SU-DHL-6 (cell line): ENCODE measurements at regions not wholly inside any gene's neighbourhood (a gene's known extent, or its start where the extent isn't known, plus 50 kb on each side); places are given as distances from the start of the nearest gene placed in this dataset.

Experiments
- H2AFZ ChIP-seq: fragments of 200-600 bp; sonication (generic); 2 replicates; pipeline ENCODE4 v1.6.1; 2014; ENCODE audit warnings: low read depth, mild to moderate bottlenecking, moderate library complexity, mixed read lengths, antibody characterized with exemption, low read length; ENCODE audit not compliant: severe bottlenecking
- H3F3A ChIP-seq: fragments of 200-600 bp; shearing (Covaris generic); 2 replicates; pipeline ENCODE4 v1.6.0; 2016; ENCODE audit warnings: antibody characterized with exemption, mild to moderate bottlenecking; ENCODE audit not compliant: insufficient read depth
- H3K27ac ChIP-seq: fragments of 200-600 bp; sonication (generic); 2 replicates; pipeline ENCODE4 v1.5.1; 2016; ENCODE audit warnings: low read depth, mild to moderate bottlenecking, low read length, moderate library complexity, mixed read lengths
- H3K27me3 ChIP-seq: fragments of 200-600 bp; sonication (generic), shearing (Covaris generic); 2 replicates; pipeline ENCODE4 v1.6.0; 2014; ENCODE audit warnings: mild to moderate bottlenecking, low read length
- H3K36me3 ChIP-seq: fragments of 200-600 bp; sonication (generic); 2 replicates; pipeline ENCODE4 v1.6.1; 2014; ENCODE audit warnings: mild to moderate bottlenecking, low read length, mixed read lengths
- H3K4me2 ChIP-seq: fragments of 300-600, 200-600 bp; shearing (Covaris generic), sonication (generic); 2 replicates; pipeline ENCODE4 v1.6.0; 2014; ENCODE audit warnings: low read length, low read depth, mild to moderate bottlenecking; ENCODE audit not compliant: poor library complexity, severe bottlenecking
- H3K4me3 ChIP-seq: fragments of 200-600 bp; sonication (generic); 2 replicates; pipeline ENCODE4 v1.5.1; 2014; ENCODE audit warnings: antibody characterized with exemption, low read length, mild to moderate bottlenecking, mixed read lengths; ENCODE audit not compliant: insufficient read depth, poor library complexity, severe bottlenecking
- H3K79me2 ChIP-seq: fragments of 200-600 bp; sonication (generic); 2 replicates; pipeline ENCODE4 v1.6.1; 2014; ENCODE audit warnings: mild to moderate bottlenecking, low read length, moderate library complexity; ENCODE audit not compliant: insufficient read depth
- H3K9ac ChIP-seq: fragments of 200-600 bp; sonication (generic); 2 replicates; pipeline ENCODE4 v1.7.0; 2014; ENCODE audit warnings: mild to moderate bottlenecking, low read length
- H3K9me2 ChIP-seq: fragments of 200-600 bp; sonication (generic); replicated peaks from 2 replicates; pipeline ENCODE4 v1.6.1; 2014; ENCODE audit warnings: low read length; ENCODE audit not compliant: insufficient read depth
- H3K9me3 ChIP-seq: fragments of 200-600 bp; sonication (generic); 2 replicates; pipeline ENCODE4 v1.6.1; 2014; ENCODE audit warnings: low read length, mixed read lengths; ENCODE audit not compliant: insufficient read depth
- H4K20me1 ChIP-seq: fragments of 200-600 bp; sonication (generic); 2 replicates; pipeline ENCODE4 v1.6.1; 2014; ENCODE audit warnings: low read depth, mild to moderate bottlenecking, antibody characterized with exemption, low read length, moderate library complexity, mixed read lengths
- CTCF ChIP-seq: fragments of 200-600 bp; sonication (generic); IDR thresholded peaks from one replicate; pipeline ENCODE4 v1.5.1; 2017; ENCODE audit warnings: antibody characterized with exemption, mild to moderate bottlenecking, low read length, moderate library complexity; ENCODE audit not compliant: insufficient read depth, poor library complexity, severe bottlenecking
- EZH2phosphoT487 ChIP-seq: fragments of 200-600 bp; sonication (generic), shearing (Covaris generic); conservative IDR thresholded peaks from 2 replicates; pipeline ENCODE4 v1.6.1; 2018; ENCODE audit warnings: mild to moderate bottlenecking, antibody characterized with exemption, low read length, moderate library complexity, mixed read lengths

DNA sequence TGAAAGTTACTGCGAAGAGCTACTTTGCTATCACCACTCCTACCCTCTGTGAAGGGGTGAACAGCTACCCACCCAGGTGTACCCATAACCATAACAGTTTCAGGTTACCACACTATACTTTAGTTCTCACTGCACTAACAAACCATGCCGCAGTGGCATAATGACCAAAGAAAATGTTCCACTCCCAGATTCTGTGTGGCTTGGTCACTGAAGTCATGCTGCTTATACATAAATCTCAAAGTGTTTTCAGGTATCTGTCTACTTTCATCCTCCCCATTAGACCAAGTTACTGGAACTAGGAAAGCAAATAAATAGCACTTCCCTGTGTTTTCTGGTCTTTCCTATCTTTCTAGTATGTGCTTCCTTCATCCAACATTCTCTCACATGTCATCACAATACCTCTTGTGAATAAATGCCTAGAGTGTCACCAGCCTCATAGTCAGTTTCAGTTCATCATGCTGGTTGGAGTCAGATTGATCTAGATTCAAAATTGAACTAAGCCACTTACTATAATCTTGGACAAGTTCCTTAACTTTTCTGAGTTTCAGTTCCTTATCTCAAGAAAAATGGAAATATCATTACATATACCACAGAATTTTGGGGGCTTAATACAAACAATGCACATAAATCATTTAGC lies 293.6 kb downstream of the FSIP2 start:
- no peaks in the 10 kb centered on the region for H3F3A ChIP-seq
- H4K20me1 ChIP-seq: no peaks in the 10 kb centered on the region
- H3K79me2 ChIP-seq: no peaks in the 10 kb centered on the region
- no peak overlapping the region for H3K27ac ChIP-seq
- no peak overlapping the region for H3K4me3 ChIP-seq
- no peak overlapping the region for H3K4me2 ChIP-seq
- no peaks in the 10 kb centered on the region for H3K9me2 ChIP-seq
- no peak overlapping the region for H3K9ac ChIP-seq
- no peak for TF ChIP-seq EZH2phosphoT487
- TF ChIP-seq CTCF: no peak
- no peaks in the 10 kb centered on the region for H3K36me3 ChIP-seq
- no peak overlapping the region for H2AFZ ChIP-seq
- no peaks in the 10 kb centered on the region for H3K9me3 ChIP-seq
- no peaks in the 10 kb centered on the region for H3K27me3 ChIP-seq

DNA sequence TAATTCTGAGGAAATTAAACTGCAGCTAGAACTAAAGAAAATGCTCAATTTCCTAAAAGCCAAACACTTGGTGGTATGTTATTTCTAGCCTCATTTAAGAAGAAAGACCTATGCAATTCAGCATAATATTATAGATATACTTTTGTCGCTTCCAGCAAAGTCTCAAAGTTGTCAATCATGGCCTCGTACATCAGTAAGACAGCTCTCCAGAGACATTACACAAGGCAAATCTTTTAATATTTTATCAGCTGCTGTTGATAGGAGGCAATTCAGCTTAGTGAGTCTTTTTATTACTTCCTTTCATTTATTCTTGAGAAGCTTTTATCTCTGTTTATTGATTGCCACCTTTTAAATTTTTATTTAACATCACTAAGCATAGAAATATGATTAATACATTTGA lies 294.3 kb downstream of the FSIP2 start:
- TF ChIP-seq EZH2phosphoT487 (no peak), CTCF (no peak)
- H3K79me2 ChIP-seq: no peaks in the 10 kb centered on the region
- H4K20me1 ChIP-seq: no peaks in the 10 kb centered on the region
- no peak overlapping the region for H3K27ac ChIP-seq
- H3K4me3 ChIP-seq: no peak overlapping the region
- no peak overlapping the region for H2AFZ ChIP-seq
- H3K4me2 ChIP-seq: no peak overlapping the region
- H3K36me3 ChIP-seq: no peaks in the 10 kb centered on the region
- no peaks in the 10 kb centered on the region for H3K27me3 ChIP-seq
- H3K9ac ChIP-seq: no peak overlapping the region
- no peaks in the 10 kb centered on the region for H3K9me3 ChIP-seq
- H3K9me2 ChIP-seq: no peaks in the 10 kb centered on the region
- H3F3A ChIP-seq: no peaks in the 10 kb centered on the region

DNA sequence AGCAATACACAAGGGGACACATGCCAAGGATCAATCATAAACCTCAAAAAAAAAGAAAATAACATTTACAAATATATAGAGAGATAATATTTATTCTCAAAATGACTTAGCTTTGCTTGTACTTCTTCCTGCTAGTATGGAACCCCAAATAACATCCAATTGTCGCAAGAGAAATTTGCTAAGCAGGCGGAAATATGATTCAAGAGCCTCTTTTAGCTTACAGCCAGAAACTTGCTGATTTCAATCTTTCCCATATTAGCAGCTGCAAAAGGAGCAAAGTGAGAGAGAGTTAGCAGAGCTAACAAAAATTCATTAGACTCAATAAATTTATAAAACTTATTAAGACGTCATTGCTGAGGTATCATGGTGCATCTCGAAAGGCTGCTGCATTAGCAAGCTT lies 294.9 kb downstream of the FSIP2 start:
- Histone ChIP-seq H3F3A (no peaks in the 10 kb centered on the region), H3K4me3 (no peak overlapping the region), H3K79me2 (no peaks in the 10 kb centered on the region), H4K20me1 (no peaks in the 10 kb centered on the region), H3K27ac (no peak overlapping the region), H3K36me3 (no peaks in the 10 kb centered on the region), H3K9me3 (no peaks in the 10 kb centered on the region), H2AFZ (no peak overlapping the region), H3K9me2 (no peaks in the 10 kb centered on the region), H3K4me2 (no peak overlapping the region), H3K27me3 (no peaks in the 10 kb centered on the region), H3K9ac (no peak overlapping the region)
- TF ChIP-seq EZH2phosphoT487 (no peak), CTCF (no peak)
